CD4-positive, alpha-beta T cell treated with Interleukin-4 for 4 hours (primary cell): ENCODE measurements at regions not wholly inside any gene's neighbourhood (a gene's known extent, or its start where the extent isn't known, plus 50 kb on each side); places are given as distances from the start of the nearest gene placed in this dataset.

Experiments used
- DNase-seq: peaks from one replicate; pipeline ENCODE4 v3.0.0-alpha.2; 2020

DNA sequence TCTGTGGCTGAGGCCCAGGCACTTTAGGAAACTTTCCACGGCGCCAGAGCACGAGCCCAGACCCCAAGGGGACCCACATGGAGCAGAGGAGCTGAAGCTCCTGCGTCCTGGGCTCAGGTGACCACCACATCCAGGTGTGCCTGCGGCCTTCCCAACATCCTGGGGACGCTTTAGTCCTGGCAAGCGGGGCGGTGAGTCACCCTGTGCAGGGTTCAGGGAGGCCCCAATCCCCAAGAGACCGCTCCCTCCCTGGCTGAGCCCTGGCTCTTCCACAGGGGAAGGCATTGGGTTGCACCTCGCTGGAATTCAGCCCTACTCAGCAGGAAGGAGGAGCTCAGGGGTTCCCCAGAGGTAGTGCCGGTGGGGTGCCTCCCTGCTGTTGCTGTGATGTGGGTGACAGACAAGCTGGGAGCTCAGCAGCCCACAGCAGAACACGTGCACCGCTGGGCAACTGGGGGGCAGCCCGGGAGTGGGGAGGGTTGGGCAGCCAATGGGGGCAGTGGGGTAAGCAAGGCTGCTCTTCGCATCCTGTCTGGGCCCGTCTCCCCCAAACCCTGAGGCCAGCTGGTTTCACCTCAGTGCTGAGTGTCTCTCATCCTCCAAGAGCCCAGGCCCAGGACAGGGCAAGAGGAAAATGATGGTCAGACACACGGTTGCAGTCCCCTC is 802.8 kb downstream of the BRD1 start:
- no peak for DNase-seq

GRCh38 chr22:49023879-49024774 is 803.5 kb downstream of the BRD1 start:
- DNase-seq: no peak

GRCh38 chr22:49023161-49023878 is 804.4 kb downstream of the BRD1 start:
- no peak for DNase-seq

DNA sequence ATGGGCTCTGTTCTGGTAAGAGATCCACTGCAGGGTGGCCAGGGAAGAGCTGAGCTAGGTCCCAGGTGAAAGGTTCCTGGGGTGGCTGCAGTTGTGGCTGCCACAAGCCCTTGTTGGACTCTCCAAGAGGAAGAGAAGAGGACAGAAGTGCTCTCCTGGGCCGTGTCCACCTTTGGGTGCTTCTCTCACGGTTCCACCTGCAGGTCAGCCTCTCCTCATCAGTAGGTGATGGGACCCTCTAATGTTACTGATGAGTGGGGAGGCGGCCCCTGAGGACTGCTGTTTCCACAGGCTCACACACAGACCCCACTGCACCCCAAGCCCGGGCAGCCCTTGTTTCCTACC is 804.9 kb downstream of the BRD1 start:
- DNase-seq: no peak

DNA sequence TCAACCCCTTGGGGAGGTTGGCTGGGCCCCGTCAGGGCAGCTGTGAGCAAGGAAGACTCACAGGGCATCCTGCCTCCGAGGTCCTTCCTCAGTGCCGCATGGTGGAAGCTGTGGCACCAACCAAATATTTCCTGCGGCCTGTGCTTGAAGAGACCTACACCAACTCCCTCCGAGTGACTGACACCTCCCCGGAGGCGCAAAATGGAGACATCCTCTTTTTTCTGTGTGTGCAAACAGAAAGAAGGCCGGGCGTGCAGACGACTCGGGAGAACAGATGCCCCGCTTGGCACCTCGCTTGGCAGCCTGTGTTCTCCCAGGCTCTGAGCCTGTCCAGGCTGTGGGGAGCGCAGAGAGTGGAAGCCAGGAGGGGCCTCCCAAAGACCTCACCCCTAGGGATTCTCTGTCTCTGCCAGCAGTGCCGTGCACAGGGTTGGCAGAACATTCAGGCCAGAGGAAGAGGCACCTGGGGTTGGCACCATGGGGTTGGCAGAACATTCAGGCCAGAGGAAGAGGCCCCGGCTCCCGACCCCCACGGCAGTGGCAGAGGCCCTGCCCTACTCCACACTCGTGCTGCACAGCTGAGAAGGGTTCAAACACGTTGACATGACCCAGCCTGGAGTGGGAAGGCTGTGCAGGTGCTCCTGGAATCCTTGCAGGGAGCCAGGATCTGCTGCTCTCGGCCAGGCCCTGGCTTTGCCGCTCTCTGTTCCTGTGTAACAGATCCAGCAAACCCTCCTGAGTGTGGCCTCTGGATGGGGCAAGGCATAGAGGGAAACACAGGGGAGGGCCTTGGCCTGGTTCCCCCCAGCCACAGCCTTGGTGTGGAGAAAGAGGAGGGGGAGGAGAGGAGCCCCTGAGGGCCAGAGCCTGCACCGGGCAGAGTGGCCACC is 805.5 kb downstream of the BRD1 start:
- no peak for DNase-seq

DNA sequence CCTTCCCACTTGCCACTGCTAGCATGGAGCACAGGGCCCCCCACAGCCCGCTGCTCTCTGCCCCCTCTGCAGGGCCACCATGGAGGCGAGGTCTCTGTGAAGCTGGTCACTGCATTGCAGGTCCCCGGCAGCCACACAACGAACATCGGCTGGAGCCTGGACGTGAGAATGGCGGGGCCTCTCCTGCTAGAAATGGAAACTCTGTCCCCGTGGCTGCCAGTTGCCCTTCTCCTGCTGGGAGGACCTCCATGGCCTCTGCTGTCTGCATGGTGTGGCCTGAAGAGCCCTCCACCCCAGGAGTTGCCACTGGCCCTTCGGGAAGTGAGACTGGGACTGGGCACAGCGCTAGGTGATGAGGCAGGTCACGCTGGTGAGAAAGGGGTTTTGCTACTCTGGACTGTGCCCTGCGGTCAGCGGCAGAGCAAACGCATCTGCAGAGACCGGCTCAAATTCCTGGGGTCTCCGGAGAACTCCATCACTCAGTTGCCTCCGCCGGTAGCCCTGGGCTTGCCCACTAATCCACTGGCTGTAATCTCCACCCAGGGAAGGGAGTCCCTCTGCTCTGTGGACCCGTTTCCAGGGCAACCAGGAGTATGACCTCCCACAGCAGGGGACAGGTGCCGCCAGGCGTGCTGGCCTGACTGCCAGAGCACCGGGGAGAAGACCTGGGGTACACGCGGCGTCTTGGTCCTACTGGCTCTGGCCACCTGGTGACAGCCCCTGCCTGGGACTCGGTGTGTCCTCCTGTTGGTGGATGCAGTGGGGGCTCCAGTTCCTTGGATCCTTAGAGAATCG is 806.3 kb downstream of the BRD1 start:
- no peak for DNase-seq

DNA sequence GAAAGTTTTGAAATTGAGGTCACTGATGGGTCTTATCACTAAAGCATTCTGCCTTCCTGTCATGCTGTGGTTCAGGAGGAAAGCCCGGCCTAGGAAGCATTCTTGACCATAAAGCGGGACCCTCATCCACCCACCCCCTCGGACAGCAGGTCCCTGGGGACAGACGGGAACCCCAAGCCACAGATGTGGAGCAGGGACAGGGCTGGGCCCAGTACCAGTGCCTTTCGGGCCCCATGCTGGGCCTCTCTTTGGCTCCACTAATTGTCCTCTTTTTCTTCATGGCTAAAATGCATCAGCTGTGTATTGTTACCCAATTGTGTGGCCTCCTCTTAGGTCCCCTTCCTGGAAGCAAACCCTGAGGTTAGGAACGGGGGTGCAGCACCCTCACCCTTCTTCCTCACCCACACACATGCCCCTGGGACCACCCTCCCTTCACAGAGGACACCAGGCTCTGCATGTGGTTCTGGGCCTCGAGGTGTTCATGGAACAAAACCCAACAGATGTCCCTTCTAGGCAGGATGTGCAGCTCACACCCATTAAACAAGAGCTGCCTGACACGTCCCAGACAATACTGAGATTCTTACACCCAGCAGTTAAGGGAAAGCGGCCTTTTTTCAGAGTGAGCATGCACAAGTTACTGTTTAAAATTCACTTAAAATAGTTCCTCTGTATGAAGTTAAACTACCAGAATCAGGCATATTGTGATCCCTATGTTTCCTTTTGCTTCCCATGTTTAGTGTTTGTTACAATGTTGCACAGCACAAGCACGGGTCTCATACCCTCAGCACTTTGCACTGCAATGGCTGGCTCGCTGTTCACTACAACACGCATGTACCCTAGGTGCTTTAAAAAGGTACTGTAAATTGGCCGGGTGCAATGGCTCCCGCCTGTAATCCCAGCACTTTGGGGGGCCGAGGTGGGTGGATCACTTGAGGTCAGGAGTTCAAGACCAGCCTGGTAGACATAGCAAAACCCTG is 807.6 kb downstream of the BRD1 start:
- no peak for DNase-seq

GRCh38 chr22:49018601-49019000 is 809.1 kb downstream of the BRD1 start:
- DNase-seq: no peak

- no peak for DNase-seq
Observed at GRCh38 chr22:49017482-49018329, 810.0 kb downstream of the BRD1 start.

- DNase-seq: no peak
Observed at GRCh38 chr22:49016909-49017481, 810.7 kb downstream of the BRD1 start.

DNA sequence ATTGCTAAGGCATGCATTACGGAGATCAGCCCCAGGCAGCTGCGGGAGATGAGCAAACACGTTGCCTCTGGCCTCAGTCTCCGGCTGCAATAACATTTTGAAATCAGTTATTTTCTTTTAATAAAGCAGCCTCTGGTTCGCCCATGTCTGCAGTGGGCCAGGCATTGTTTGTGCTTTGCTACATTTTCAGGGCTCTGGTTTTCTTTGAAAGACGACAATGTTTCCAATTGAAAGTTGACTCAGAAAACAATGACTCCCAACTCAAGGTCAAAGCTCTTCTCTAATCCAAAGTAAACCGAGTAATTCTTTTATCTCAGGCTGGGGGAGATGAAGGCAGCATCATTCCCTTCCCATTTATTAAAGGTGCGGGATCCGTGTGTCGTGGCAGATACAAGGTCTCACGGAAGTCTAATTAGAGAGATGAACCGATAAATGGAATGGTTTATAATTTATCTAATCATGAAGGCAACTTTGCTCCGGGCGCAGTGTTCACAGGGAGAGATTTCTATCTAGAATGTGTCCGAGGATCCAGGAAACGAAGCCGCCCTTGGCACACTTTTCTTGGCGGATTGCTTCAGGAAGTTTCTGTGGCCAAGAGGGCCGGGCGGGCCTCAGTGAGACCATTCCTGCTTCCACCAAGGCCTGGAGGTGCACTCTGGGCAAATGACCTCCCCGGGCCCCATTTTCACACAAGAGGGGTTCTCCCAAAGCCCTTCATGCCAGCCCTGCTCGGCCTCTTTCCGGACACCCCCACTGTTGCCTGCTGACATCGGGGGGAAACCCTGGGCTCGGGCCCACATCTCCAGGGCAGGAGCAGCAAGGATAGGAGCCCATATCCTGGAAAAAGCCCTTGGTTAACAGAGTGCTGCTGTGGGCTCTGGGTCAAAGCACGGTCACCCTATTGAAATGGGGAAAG is 811.4 kb downstream of the BRD1 start:
- no peak for DNase-seq

GRCh38 chr22:49015459-49015858 is 812.2 kb downstream of the BRD1 start:
- DNase-seq: no peak

- no peak for DNase-seq
Observed at GRCh38 chr22:49014227-49015201, 813.2 kb downstream of the BRD1 start.

DNA sequence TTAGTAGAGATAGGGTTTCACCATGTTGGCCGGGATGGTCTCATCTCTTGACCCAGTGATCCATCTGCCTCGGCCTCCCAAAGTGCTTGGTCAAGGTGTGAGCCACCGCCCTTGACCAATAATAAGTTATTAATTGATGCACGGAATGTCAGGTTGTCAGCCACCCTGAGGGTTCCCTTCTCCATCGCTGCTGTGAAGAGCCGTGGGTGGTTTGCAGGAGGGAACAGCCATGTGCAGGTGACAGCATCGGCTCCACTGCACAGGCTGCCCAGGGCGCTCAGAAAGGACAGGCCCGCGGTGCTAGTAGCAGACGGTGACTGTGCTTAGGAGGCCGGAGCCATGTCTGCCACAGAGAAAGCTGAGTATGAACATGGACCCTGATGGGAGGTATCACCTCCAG is 814.0 kb downstream of the BRD1 start:
- no peak for DNase-seq

DNA sequence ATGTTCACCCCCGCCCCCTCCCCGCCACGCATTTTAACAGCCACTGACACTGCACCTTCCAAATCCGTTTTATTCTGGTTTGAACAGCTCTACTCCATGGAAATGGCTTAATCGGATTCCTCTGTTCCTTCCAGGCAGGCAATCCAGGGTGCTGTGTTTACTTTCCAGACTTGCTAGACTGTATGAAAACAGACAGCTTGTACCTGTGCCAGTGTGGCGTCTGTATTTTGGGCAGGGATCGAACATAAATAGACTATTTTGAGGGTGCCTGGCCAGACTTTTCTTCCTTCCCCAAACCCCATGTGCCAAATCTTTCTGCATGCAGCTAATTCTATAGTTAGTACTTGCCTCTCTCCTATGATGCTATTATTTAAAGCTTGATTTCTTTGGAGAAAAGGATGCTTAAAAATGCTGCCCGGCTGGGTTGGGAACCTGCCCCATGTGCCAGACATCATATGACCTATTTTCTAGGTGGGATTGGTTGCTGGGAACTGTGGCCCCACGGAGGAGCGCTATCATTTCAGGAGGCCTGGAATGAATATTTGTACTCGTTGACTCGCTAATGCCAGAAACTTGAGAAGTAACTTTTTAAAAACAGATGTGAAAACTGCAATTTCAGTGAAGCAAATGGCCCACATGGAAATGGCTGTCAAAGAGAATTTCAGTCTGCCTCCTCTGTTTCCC is 814.8 kb downstream of the BRD1 start:
- no peak for DNase-seq
